A549 (cell line): ENCODE measurements at regions not wholly inside any gene's neighbourhood (a gene's known extent, or its start where the extent isn't known, plus 50 kb on each side); places are given as distances from the start of the nearest gene placed in this dataset.
A peak's percentile ranks its signal among the peaks of the same experiment; 100 is the strongest.

Experiments used
- ATAC-seq, 2 experiments: fragments of 200-7000 bp in 1 of 2; fragments of >200 bp in 1 of 2; cut with Nextera tagmentation in 1 of 2; cut with Tn5 transposase in 1 of 2; 3 replicates each; pipeline versions ENCODE4 v1.8.0 to v1.9.1; 2018 to 2020; ENCODE audit warnings: mild to moderate bottlenecking in 1 of 2, moderate library complexity in 1 of 2
- CTCF ChIA-PET: fragments of 300-600 bp; sonication (Branson Sonifier 250); formaldehyde crosslinking; extraction: SDS; loops from one replicate; lab custom pipeline; 2021; ENCODE audit warnings: antibody characterized with exemption, inconsistent platforms; lab: Yijun Ruan, JAX
- POLR2A ChIA-PET: fragments of 350-600 bp; formaldehyde crosslinking; extraction: SDS; loops from one replicate; lab custom pipeline; 2021; ENCODE audit warnings: antibody characterized with exemption, inconsistent platforms; lab: Yijun Ruan, JAX
- DNase-seq, 2 experiments: peaks; one replicate each; pipeline versions ENCODE4 v3.0.0 to v3.0.0-alpha.2; 2011 to 2016; ENCODE audit warnings: low read depth in 1 of 2, low spot score in 1 of 2
- FAIRE-seq: peaks from 2 replicates; lab custom pipeline; 2011; peaks lifted over from hg19 to GRCh38; lab: Jason Lieb, UNC
- H3K27ac ChIP-seq, 2 experiments: fragments of >200 bp; sonication (Bioruptor Twin); formaldehyde crosslinking; 3 replicates each; pipeline ENCODE4 v1.5.1; 2016 to 2017
- H3K4me1 ChIP-seq: fragments of >200 bp; sonication (Bioruptor Twin); formaldehyde crosslinking; 3 replicates; pipeline ENCODE4 v1.6.1; 2016
- H3K4me2 ChIP-seq: fragments of >200 bp; sonication (Bioruptor Twin); formaldehyde crosslinking; 3 replicates; pipeline ENCODE4 v1.6.1; 2016
- H3K4me3 ChIP-seq: fragments of >200 bp; sonication (Bioruptor Twin); formaldehyde crosslinking; 3 replicates; pipeline ENCODE4 v1.5.1; 2016
- H3K9me3 ChIP-seq: fragments of >200 bp; sonication (Bioruptor Twin); formaldehyde crosslinking; 3 replicates; pipeline ENCODE4 v1.6.1; 2016
- BCL3 ChIP-seq: fragments of >200 bp; sonication (Bioruptor Twin); formaldehyde crosslinking; IDR thresholded peaks from 3 replicates; pipeline ENCODE4 v1.6.1; 2016
- CBX2 ChIP-seq: fragments of 200-600 bp; sonication (generic); IDR thresholded peaks from 2 replicates; pipeline ENCODE4 v1.6.1; 2016; ENCODE audit warnings: low read depth, mild to moderate bottlenecking, borderline replicate concordance
- CHD2 ChIP-seq: fragments of 150-350 bp; IDR thresholded peaks from 2 replicates; pipeline ENCODE4 v1.6.1; 2014; ENCODE audit warnings: low read length; ENCODE audit not compliant: partially characterized antibody
- CHD4 ChIP-seq: fragments of 200-600 bp; sonication (generic); IDR thresholded peaks from 2 replicates; pipeline ENCODE4 v1.6.1; 2016; ENCODE audit warnings: antibody characterized with exemption, mild to moderate bottlenecking, borderline replicate concordance
- EHMT2 ChIP-seq: fragments of 200-600 bp; sonication (generic); IDR thresholded peaks from 2 replicates; pipeline ENCODE4 v1.6.1; 2016; ENCODE audit warnings: antibody characterized with exemption, low read depth, mild to moderate bottlenecking, moderate library complexity
- ELK1 ChIP-seq: fragments of 150-350 bp; IDR thresholded peaks from 2 replicates; pipeline ENCODE4 v1.6.1; 2014; ENCODE audit warnings: low read depth, mild to moderate bottlenecking, low read length
- EP300 ChIP-seq, 2 experiments: fragments of >200 bp; sonication (Bioruptor Twin); formaldehyde crosslinking; IDR thresholded peaks; 2 replicates in 1 of 2; 3 replicates in 1 of 2; pipeline ENCODE4 v1.6.1; 2016 to 2017
- FOSL2 ChIP-seq, 2 experiments: fragments of 450-650 bp in 1 of 2; fragments of >200 bp in 1 of 2; sonication (Bioruptor Twin) in 1 of 2; formaldehyde crosslinking; IDR thresholded peaks; 2 replicates each; pipeline versions ENCODE4 v1.5.0 to v1.6.1; 2016 to 2020; ENCODE audit warnings: mild to moderate bottlenecking in 1 of 2, moderate library complexity in 1 of 2
- FOXS1 ChIP-seq: fragments of 250-450 bp; sonication (Bioruptor Pico); IDR thresholded peaks from 2 replicates; pipeline ENCODE4 v1.5.0; 2020; ENCODE audit warnings: mild to moderate bottlenecking, moderate library complexity
- HOXA7 ChIP-seq: fragments of 250-450 bp; sonication (Bioruptor Pico); IDR thresholded peaks from 2 replicates; pipeline ENCODE4 v1.5.0; 2020; ENCODE audit warnings: mild to moderate bottlenecking, moderate library complexity
- KDM1A ChIP-seq: fragments of 200-600 bp; sonication (generic); IDR thresholded peaks from 2 replicates; pipeline ENCODE4 v1.6.1; 2016; ENCODE audit warnings: low read depth, mild to moderate bottlenecking
- MAZ ChIP-seq: fragments of 150-350 bp; IDR thresholded peaks from 2 replicates; pipeline ENCODE4 v1.6.1; 2014; ENCODE audit warnings: antibody characterized with exemption, low read depth, low read length, borderline replicate concordance
- MYC ChIP-seq: IDR thresholded peaks from 2 replicates; pipeline ENCODE4 v1.6.1; 2012; ENCODE audit warnings: mild to moderate bottlenecking, inconsistent platforms, low read length, improper control_type of control experiment, borderline replicate concordance
- NPAS2 ChIP-seq: fragments of 250-450 bp; sonication (Bioruptor Pico); IDR thresholded peaks from 2 replicates; pipeline ENCODE4 v1.8.0; 2022; ENCODE audit warnings: mild to moderate bottlenecking, moderate library complexity, borderline replicate concordance
- RARB ChIP-seq: fragments of 250-450 bp; sonication (Bioruptor Pico); IDR thresholded peaks from 2 replicates; pipeline ENCODE4 v1.8.0; 2021; ENCODE audit warnings: mild to moderate bottlenecking, moderate library complexity
- RCOR1 ChIP-seq: fragments of 150-350 bp; IDR thresholded peaks from 2 replicates; pipeline ENCODE4 v1.6.1; 2014; ENCODE audit warnings: antibody characterized with exemption, low read length, low read depth
- RFX5 ChIP-seq: fragments of 450-650 bp; IDR thresholded peaks from 2 replicates; pipeline ENCODE4 v1.7.1; 2014; ENCODE audit warnings: antibody characterized with exemption, mild to moderate bottlenecking, moderate library complexity
- RNF2 ChIP-seq: fragments of 200-600 bp; sonication (generic); IDR thresholded peaks from 2 replicates; pipeline ENCODE4 v1.6.1; 2016; ENCODE audit warnings: low read depth, mild to moderate bottlenecking, antibody characterized with exemption, moderate library complexity, borderline replicate concordance
- TFCP2L1 ChIP-seq: fragments of 250-450 bp; sonication (Bioruptor Pico); IDR thresholded peaks from 2 replicates; pipeline ENCODE4 v1.5.0; 2021; ENCODE audit warnings: mild to moderate bottlenecking
- TP53 ChIP-seq: fragments of 250-450 bp; sonication (Bioruptor Pico); IDR thresholded peaks from 2 replicates; pipeline ENCODE4 v1.5.0; 2021; ENCODE audit warnings: mild to moderate bottlenecking, moderate library complexity
- ZC3H11A ChIP-seq: fragments of 450-650 bp; IDR thresholded peaks from 2 replicates; pipeline ENCODE4 v1.6.1; 2014; ENCODE audit warnings: antibody characterized with exemption, mild to moderate bottlenecking
- ZNF302 ChIP-seq: fragments of 250-450 bp; sonication (Bioruptor Pico); IDR thresholded peaks from 2 replicates; pipeline ENCODE4 v1.9.0; 2021; ENCODE audit warnings: inconsistent platforms, mild to moderate bottlenecking, moderate library complexity
- ZSCAN20 ChIP-seq: fragments of 250-450 bp; sonication (Bioruptor Pico); IDR thresholded peaks from 2 replicates; pipeline ENCODE4 v1.8.0; 2022; ENCODE audit warnings: mild to moderate bottlenecking, moderate library complexity
- WGBS: methylation state at CpG from one replicate; pipeline ENCODE4 v1.1.6; 2017; ENCODE audit errors: missing lambda C conversion rate; 5-methylcytosine and 5-hydroxymethylcytosine counted together
- TF ChIP-seq, protein P1 (sequence below): fragments of 250-450 bp; sonication (Bioruptor Pico); IDR thresholded peaks from 2 replicates; pipeline ENCODE4 v1.5.0; 2021; ENCODE audit warnings: mild to moderate bottlenecking, moderate library complexity, borderline replicate concordance

- DNase-seq = no peak
- CTCF ChIA-PET = interaction anchor here (0.8 kb wide), 1 partner anchor 18 kb away, joined by 3 read pairs; no protein-coding TSS in a partner anchor
- TF ChIP-seq CHD4 (no peak), RARB (no peak), RNF2 (no peak), CBX2 (no peak), ZC3H11A (no peak), FOSL2 (IDR thresholded peaks at IDR 0.05) (no peak), FOSL2 (CRISPR knock-in tag; IDR thresholded peaks at IDR 0.05) (peak; percentile 17; the same call in 1 of the 2 replicates)
- WGBS = 73% methylated on average over 3 of the region's 3 CpGs
- H3K4me2 ChIP-seq = no peak overlapping the region
- no peak for ATAC-seq
- H3K4me3 ChIP-seq = no peak overlapping the region
- H3K9me3 ChIP-seq = 0 out of 3 replicates have a peak, but pooled peaks cover 4% of the 10 kb centered on the region
- no peak overlapping the region for H3K27ac ChIP-seq
- POLR2A ChIA-PET = no interaction called here
- no peaks in the 10 kb centered on the region for H3K4me1 ChIP-seq
- FAIRE-seq = no peak
Measured at GRCh38 chr5:142254431-142254830, 70.4 kb downstream of the SPRY4 start.

DNA sequence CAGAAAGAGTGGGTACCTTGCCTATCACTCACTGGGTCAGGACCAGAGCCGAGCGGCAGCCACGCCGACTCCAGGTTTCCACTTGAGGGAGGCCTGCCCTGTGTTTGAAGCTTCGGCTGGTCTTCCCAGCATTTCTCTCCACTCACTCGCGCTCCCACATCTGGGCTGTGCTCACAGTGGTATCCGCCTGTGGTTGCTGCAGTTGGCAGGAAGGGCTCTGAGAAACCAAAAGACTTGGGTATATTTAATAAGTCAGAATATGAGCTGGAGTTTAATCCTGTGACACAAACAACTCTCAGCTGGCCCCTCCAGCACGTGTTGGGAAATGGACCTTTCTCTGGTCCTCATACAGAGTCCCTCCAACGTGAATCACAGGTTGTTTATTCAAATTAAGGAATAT, 70.9 kb downstream of the SPRY4 start:
- POLR2A ChIA-PET = no interaction called here
- Histone ChIP-seq H3K4me1 (no peaks in the 10 kb centered on the region), H3K4me2 (no peak overlapping the region), H3K4me3 (no peak overlapping the region)
- DNase-seq (no peak), FAIRE-seq (no peak)
- CTCF ChIA-PET = interaction anchor here (0.8 kb wide), 1 partner anchor 18 kb away, joined by 3 read pairs; no protein-coding TSS in a partner anchor
- TF ChIP-seq RFX5 (no peak), ZNF302 (CRISPR knock-in tag) (no peak), NPAS2 (CRISPR knock-in tag) (no peak), TFCP2L1 (no peak), MYC (no peak), CHD2 (no peak), EP300 (IDR thresholded peaks at IDR 0.05) (no peak), EHMT2 (no peak)
- TF ChIP-seq, protein P1, sequence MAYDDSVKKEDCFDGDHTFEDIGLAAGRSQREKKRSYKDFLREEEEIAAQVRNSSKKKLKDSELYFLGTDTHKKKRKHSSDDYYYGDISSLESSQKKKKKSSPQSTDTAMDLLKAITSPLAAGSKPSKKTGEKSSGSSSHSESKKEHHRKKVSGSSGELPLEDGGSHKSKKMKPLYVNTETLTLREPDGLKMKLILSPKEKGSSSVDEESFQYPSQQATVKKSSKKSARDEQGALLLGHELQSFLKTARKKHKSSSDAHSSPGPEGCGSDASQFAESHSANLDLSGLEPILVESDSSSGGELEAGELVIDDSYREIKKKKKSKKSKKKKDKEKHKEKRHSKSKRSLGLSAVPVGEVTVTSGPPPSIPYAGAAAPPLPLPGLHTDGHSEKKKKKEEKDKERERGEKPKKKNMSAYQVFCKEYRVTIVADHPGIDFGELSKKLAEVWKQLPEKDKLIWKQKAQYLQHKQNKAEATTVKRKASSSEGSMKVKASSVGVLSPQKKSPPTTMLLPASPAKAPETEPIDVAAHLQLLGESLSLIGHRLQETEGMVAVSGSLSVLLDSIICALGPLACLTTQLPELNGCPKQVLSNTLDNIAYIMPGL (CRISPR knock-in tag) = no peak
- TF ChIP-seq, all 56 proteins: peak for 0
- Histone ChIP-seq H3K9me3 (0 out of 3 replicates have a peak, but pooled peaks cover 4% of the 10 kb centered on the region), H3K27ac (no peak overlapping the region)
- WGBS = 77% methylated on average over 10 of the region's 10 CpGs
- ATAC-seq = no peak

GRCh38 chr5:142250119-142250518, 74.7 kb downstream of the SPRY4 start:
- CTCF ChIA-PET = interaction anchor here (1.5 kb wide), 1 partner anchor 15 kb away, joined by 5 read pairs; no protein-coding TSS in a partner anchor
- Histone ChIP-seq H3K4me3 (no peak overlapping the region), H3K4me2 (no peak overlapping the region), H3K4me1 (no peaks in the 10 kb centered on the region), H3K9me3 (no peaks in the 10 kb centered on the region), H3K27ac (no peak overlapping the region)
- POLR2A ChIA-PET = no interaction called here
- ATAC-seq (no peak), FAIRE-seq (no peak), DNase-seq (no peak)
- TF ChIP-seq ZNF302 (CRISPR knock-in tag) (no peak), RCOR1 (no peak), FOXS1 (CRISPR knock-in tag) (no peak), ZSCAN20 (CRISPR knock-in tag) (no peak)

- CTCF ChIA-PET = no interaction called here
Measured at GRCh38 chr5:142248853-142249462, 75.9 kb downstream of the SPRY4 start.

More at GRCh38 chr5:142248853-142249462, 75.9 kb downstream of the SPRY4 start:
- Histone ChIP-seq H3K4me1 (no peaks in the 10 kb centered on the region), H3K9me3 (no peaks in the 10 kb centered on the region), H3K4me2 (no peak overlapping the region), H3K4me3 (no peak overlapping the region), H3K27ac (no peak overlapping the region)
- TF ChIP-seq HOXA7 (CRISPR knock-in tag) (no peak), BCL3 (no peak), MAZ (no peak), ZNF302 (CRISPR knock-in tag) (no peak), ELK1 (no peak), RCOR1 (no peak), KDM1A (no peak), TP53 (no peak)
- TF ChIP-seq, protein P1 (CRISPR knock-in tag) = no peak
- POLR2A ChIA-PET = no interaction called here
- 74% methylated on average over 14 of the region's 14 CpGs for WGBS
- no peak for DNase-seq
- ATAC-seq = peak in 1 of 2 experiments; percentile 57; a peak in 3 of 6 replicates
- FAIRE-seq = no peak
